ENCODE measurements at regions not wholly inside any gene's neighbourhood (a gene's known extent, or its start where the extent isn't known, plus 50 kb on each side); places are given as distances from the start of the nearest gene placed in this dataset.
"Not testable (repeated sequence)": the region's sequence is repeated elsewhere in the genome, so short reads cannot be mapped to it uniquely, and the experiment has no call there.

GRCh38 chr18:22504251-22505030, 86.7 kb upstream of the CTAGE1 start:
- DNase-seq, result no peak

GRCh38 chr18:22505141-22505591, 87.5 kb upstream of the CTAGE1 start:
- DNase-seq, result no peak

GRCh38 chr18:22507055-22507454, 89.3 kb upstream of the CTAGE1 start:
- no peak for DNase-seq

GRCh38 chr18:22509423-22509822, 91.7 kb upstream of the CTAGE1 start:
- DNase-seq, result no peak

- DNase-seq, result no peak
These were observed 93.0 kb upstream of the CTAGE1 start for GRCh38 chr18:22510697-22511096.

GRCh38 chr18:22513721-22514481, 96.2 kb upstream of the CTAGE1 start:
- no peak for DNase-seq

GRCh38 chr18:22514655-22515054, 96.9 kb upstream of the CTAGE1 start:
- DNase-seq, result no peak

- no peak for DNase-seq
These were observed 97.5 kb upstream of the CTAGE1 start for GRCh38 chr18:22515250-22515649.

- DNase-seq, result no peak
These were observed 99.6 kb upstream of the CTAGE1 start for GRCh38 chr18:22517356-22517755.

GRCh38 chr18:22521026-22521707, 103.5 kb upstream of the CTAGE1 start:
- no peak for DNase-seq

- no peak for DNase-seq
These were observed 105.8 kb upstream of the CTAGE1 start for GRCh38 chr18:22523481-22523880.

- DNase-seq, result no peak
These were observed 107.1 kb upstream of the CTAGE1 start for GRCh38 chr18:22524783-22525182.

- DNase-seq, result no peak
These were observed 107.6 kb upstream of the CTAGE1 start for GRCh38 chr18:22525313-22525712.

- no peak for DNase-seq
These were observed 108.2 kb upstream of the CTAGE1 start for GRCh38 chr18:22525883-22526282.

GRCh38 chr18:22528291-22528690, 110.6 kb upstream of the CTAGE1 start:
- DNase-seq, result no peak

- DNase-seq, result not testable (repeated sequence)
These were observed 117.0 kb upstream of the CTAGE1 start for GRCh38 chr18:22534706-22535105.

GRCh38 chr18:22536558-22536957, 118.8 kb upstream of the CTAGE1 start:
- DNase-seq, result no peak

GRCh38 chr18:22538426-22538825, 120.7 kb upstream of the CTAGE1 start:
- DNase-seq, result no peak

GRCh38 chr18:22539051-22539765, 121.5 kb upstream of the CTAGE1 start:
- DNase-seq, result no peak

GRCh38 chr18:22541232-22541631, 123.5 kb upstream of the CTAGE1 start:
- DNase-seq, result no peak

- no peak for DNase-seq
These were observed 124.7 kb upstream of the CTAGE1 start for GRCh38 chr18:22542406-22542835.

- DNase-seq, result no peak
These were observed 126.1 kb upstream of the CTAGE1 start for GRCh38 chr18:22543769-22544168.

- no peak for DNase-seq
These were observed 126.9 kb upstream of the CTAGE1 start for GRCh38 chr18:22544626-22545025.

Measured in stimulated activated CD4-positive, alpha-beta T cell treated with anti-CD3 and anti-CD28 coated beads, Interleukin-15, amount 100 ng/mL, for 24 hours (primary cell).